BLaER1 (cell line): ENCODE measurements at regions not wholly inside any gene's neighbourhood (a gene's known extent, or its start where the extent isn't known, plus 50 kb on each side); places are given as distances from the start of the nearest gene placed in this dataset.

Source experiments
- H3K27ac ChIP-seq: shearing (Covaris generic); formaldehyde crosslinking; 2 replicates; pipeline ENCODE4 v1.8.1; 2022
- H3K27me3 ChIP-seq: shearing (Covaris generic); formaldehyde crosslinking; 2 replicates; pipeline ENCODE4 v1.8.1; 2022
- H3K36me3 ChIP-seq: shearing (Covaris generic); formaldehyde crosslinking; 2 replicates; pipeline ENCODE4 v1.8.1; 2022
- H3K4me1 ChIP-seq: shearing (Covaris generic); formaldehyde crosslinking; 2 replicates; pipeline ENCODE4 v1.8.1; 2022
- H3K4me2 ChIP-seq: shearing (Covaris generic); formaldehyde crosslinking; 2 replicates; pipeline ENCODE4 v1.8.1; 2022
- H3K4me3 ChIP-seq: shearing (Covaris generic); formaldehyde crosslinking; 2 replicates; pipeline ENCODE4 v1.8.1; 2022
- H3K9ac ChIP-seq: shearing (Covaris generic); formaldehyde crosslinking; 2 replicates; pipeline ENCODE4 v1.8.1; 2022
- H3K9me3 ChIP-seq: shearing (Covaris generic); formaldehyde crosslinking; 2 replicates; pipeline ENCODE4 v1.8.1; 2022
- H4K20me1 ChIP-seq: shearing (Covaris generic); formaldehyde crosslinking; 2 replicates; pipeline ENCODE4 v1.8.1; 2022
- Cebpa-rat ChIP-seq: shearing (Covaris generic); IDR thresholded peaks from 2 replicates; pipeline ENCODE4 v1.8.1; 2022

GRCh38 chr10:92747066-92747465 lies 57.3 kb downstream of the HHEX start:
- no peak overlapping the region for H3K4me2 ChIP-seq
- no peaks in the 10 kb centered on the region for H3K9me3 ChIP-seq
- H3K4me3 ChIP-seq, result no peak overlapping the region
- TF ChIP-seq Cebpa-rat, result no peak
- no peaks in the 10 kb centered on the region for H3K36me3 ChIP-seq
- no peaks in the 10 kb centered on the region for H4K20me1 ChIP-seq
- H3K27ac ChIP-seq, result no peak overlapping the region
- peaks cover 24% of the 10 kb centered on the region for H3K4me1 ChIP-seq
- no peak overlapping the region for H3K9ac ChIP-seq
- H3K27me3 ChIP-seq, result no peaks in the 10 kb centered on the region

DNA sequence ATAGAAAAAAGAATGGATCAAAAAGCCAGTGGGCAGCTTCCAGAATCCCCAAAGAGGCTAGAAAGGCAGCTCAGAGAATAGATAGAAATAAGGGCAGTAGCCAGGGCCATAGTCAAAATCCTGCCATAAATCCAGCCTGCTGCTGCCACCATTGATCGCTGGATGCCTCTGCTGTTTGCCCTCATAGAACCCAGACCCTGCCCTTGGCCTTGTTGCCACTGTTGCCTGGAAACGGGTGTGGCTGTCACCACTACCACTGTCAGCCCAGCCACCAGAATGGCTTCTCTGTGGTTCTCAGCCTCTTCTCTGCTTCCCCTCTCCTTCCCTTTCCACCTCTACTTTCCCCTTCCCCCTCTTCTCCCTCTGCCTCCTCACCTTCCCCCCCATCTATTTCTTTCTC lies 57.8 kb downstream of the HHEX start:
- Histone ChIP-seq H3K9ac (no peak overlapping the region), H3K4me2 (no peak overlapping the region), H3K4me3 (no peak overlapping the region), H4K20me1 (no peaks in the 10 kb centered on the region), H3K4me1 (peaks cover 19% of the 10 kb centered on the region), H3K27ac (no peak overlapping the region), H3K27me3 (no peaks in the 10 kb centered on the region), H3K9me3 (no peaks in the 10 kb centered on the region), H3K36me3 (no peaks in the 10 kb centered on the region)
- no peak for TF ChIP-seq Cebpa-rat

DNA sequence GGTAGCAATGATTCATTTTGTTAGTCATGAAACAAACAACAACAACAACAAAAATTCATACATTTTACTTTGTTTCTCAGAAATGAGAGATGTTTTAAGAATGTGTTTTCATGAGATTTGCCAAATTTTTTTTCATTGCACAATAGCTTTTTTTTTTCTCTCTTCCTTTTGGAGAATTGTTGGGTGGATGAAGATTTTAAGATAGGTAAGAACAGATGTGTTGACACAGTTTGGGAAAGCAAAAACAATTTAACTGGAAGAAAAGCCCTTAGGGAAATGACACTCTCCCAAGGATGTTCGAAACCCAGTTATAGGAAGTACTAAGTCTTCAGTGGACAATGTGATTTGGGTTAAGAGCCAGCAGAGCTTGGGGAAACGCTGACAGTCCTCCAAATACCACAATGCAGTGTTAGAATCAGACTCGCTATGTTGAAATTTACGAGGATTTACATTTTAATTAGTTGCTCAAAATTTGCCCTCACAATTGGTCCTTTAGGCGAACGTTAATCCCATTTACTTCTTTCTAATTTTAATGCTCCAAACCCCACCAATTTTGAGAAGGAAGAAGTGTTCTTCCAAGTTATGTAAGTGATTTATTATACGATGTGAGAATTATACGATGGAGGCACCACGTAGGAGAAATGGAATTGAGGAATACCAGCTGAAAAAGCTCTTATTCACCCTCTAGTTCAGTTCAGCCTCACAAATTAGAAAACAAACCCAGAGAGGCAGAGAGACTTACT lies 61.2 kb downstream of the HHEX start:
- TF ChIP-seq Cebpa-rat, result no peak
- no peak overlapping the region for H3K4me2 ChIP-seq

GRCh38 chr10:92751534-92751811 lies 61.7 kb downstream of the HHEX start:
- Histone ChIP-seq H3K9ac (no peak overlapping the region), H3K9me3 (no peaks in the 10 kb centered on the region), H3K4me1 (peaks cover 15% of the 10 kb centered on the region), H3K36me3 (no peaks in the 10 kb centered on the region), H3K4me2 (no peak overlapping the region), H4K20me1 (no peaks in the 10 kb centered on the region), H3K27ac (no peak overlapping the region), H3K27me3 (no peaks in the 10 kb centered on the region), H3K4me3 (no peak overlapping the region)
- TF ChIP-seq Cebpa-rat, result no peak

More for the DNA sequence above, 61.2 kb downstream of the HHEX start:
- Histone ChIP-seq H3K9ac (no peak overlapping the region), H3K4me3 (no peak overlapping the region), H3K4me1 (peaks cover 10% of the 10 kb centered on the region), H3K27ac (no peak overlapping the region), H3K9me3 (no peaks in the 10 kb centered on the region), H4K20me1 (no peaks in the 10 kb centered on the region), H3K27me3 (no peaks in the 10 kb centered on the region), H3K36me3 (no peaks in the 10 kb centered on the region)

DNA sequence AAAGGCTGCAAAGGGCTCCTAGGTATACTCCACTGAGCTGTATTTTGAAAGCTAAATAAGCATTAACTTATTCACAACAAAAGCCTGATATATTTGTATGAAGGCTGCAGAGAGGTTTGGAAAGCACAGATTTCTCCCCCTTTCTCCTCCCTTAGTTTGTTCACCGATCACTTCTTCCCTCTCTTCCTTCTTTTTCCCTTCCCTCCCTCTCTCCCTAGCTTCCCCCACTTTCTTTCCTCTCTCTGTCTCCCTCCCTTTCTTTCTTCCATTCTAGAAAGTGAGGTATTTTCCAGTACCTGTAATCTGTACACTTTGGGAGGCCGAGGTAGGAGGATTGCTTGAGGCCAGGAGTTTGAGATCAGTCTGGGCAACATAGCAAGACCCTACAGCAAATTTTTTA lies 62.1 kb downstream of the HHEX start:
- H4K20me1 ChIP-seq, result no peaks in the 10 kb centered on the region
- no peak for TF ChIP-seq Cebpa-rat
- H3K4me2 ChIP-seq, result no peak overlapping the region
- no peak overlapping the region for H3K9ac ChIP-seq
- peaks cover 19% of the 10 kb centered on the region for H3K4me1 ChIP-seq
- no peaks in the 10 kb centered on the region for H3K27me3 ChIP-seq
- no peaks in the 10 kb centered on the region for H3K36me3 ChIP-seq
- no peaks in the 10 kb centered on the region for H3K9me3 ChIP-seq
- no peak overlapping the region for H3K4me3 ChIP-seq
- H3K27ac ChIP-seq, result no peak overlapping the region

DNA sequence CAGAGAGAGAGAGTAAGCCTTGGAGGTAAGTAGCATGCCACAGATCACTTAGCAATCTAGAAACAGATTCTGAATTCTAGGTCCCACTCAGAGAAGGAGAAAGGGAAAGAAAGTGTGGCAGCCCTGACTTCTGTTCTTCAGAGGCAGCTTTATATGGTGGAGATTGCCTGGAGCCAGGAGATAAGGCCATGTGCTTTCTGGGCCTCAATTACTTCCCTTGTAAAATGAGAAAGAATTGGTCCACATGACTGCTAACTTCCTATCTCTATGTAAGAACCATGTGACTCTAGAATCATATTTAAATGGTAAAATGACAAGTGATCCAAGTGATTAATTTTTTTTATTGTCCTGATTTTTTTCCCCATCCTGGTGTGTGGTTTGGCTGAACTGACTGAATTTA lies 64.1 kb downstream of the HHEX start:
- no peaks in the 10 kb centered on the region for H3K27me3 ChIP-seq
- no peak for TF ChIP-seq Cebpa-rat
- H3K4me3 ChIP-seq, result no peak overlapping the region
- H3K27ac ChIP-seq, result no peak overlapping the region
- H3K9me3 ChIP-seq, result no peaks in the 10 kb centered on the region
- H3K9ac ChIP-seq, result no peak overlapping the region
- no peak overlapping the region for H3K4me2 ChIP-seq
- H3K4me1 ChIP-seq, result peaks cover 35% of the 10 kb centered on the region
- H3K36me3 ChIP-seq, result no peaks in the 10 kb centered on the region
- H4K20me1 ChIP-seq, result no peaks in the 10 kb centered on the region

GRCh38 chr10:92755725-92756124 lies 66.0 kb downstream of the HHEX start:
- Histone ChIP-seq H3K4me2 (peak overlapping the region; percentile 85), H3K9me3 (no peaks in the 10 kb centered on the region), H3K9ac (peak overlapping the region; percentile 66; the same call in 1 of the 2 replicates), H4K20me1 (no peaks in the 10 kb centered on the region), H3K36me3 (no peaks in the 10 kb centered on the region), H3K27me3 (no peaks in the 10 kb centered on the region), H3K4me3 (peak overlapping the region; percentile 26; the same call in 1 of the 2 replicates), H3K4me1 (peaks cover 43% of the 10 kb centered on the region), H3K27ac (peak overlapping the region; percentile 73)
- no peak for TF ChIP-seq Cebpa-rat

DNA sequence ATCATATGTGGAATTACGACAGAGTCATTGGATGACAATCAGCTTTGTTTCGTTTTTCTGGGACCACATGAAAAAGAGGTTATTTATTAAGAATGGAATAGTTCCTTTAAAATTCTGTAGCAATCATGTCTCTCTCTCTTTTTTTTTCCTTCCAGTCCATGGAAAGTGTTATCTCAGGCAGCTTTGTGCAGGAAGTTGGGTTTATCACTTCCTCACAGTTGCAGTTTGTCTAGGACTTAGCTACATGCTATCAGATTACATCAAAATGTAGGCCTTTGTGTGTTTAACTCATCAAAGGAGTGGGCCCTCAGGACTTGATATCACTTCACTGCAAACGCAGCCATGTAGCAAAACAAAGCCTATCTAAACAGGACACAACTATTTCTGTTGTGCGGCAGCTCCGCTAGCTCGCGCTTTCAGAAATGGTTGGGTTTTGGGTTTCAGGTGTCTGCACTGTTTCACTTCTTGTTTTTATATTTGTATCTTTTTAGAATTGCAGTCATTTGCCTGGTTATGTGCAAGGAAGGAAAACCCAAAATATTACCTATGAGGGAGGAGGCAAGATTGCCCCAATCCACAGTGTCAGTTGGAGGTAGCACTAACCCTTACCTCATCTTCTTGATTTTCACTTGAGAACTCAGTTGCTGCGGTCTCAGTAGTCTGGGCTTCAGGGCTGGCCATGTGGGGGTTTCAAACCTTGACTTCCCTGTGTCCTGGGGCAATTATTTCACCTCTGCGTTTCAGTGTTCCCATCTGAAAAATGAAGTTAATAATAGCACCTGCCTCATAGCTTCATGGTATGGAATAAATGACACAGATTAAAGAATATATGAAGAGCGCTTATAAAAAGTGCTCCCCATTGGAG lies 66.7 kb downstream of the HHEX start:
- Histone ChIP-seq H3K27me3 (no peaks in the 10 kb centered on the region), H4K20me1 (no peaks in the 10 kb centered on the region), H3K36me3 (no peaks in the 10 kb centered on the region), H3K4me3 (peak overlapping the region; percentile 26; the same call in 1 of the 2 replicates), H3K27ac (peak overlapping the region; percentile 73), H3K9ac (peak overlapping the region; percentile 66), H3K4me1 (peaks cover 45% of the 10 kb centered on the region), H3K9me3 (no peaks in the 10 kb centered on the region), H3K4me2 (peak overlapping the region; percentile 85)
- no peak for TF ChIP-seq Cebpa-rat

- Histone ChIP-seq H3K27me3 (no peaks in the 10 kb centered on the region), H3K4me1 (peaks cover 45% of the 10 kb centered on the region), H3K27ac (peak overlapping the region; percentile 73), H4K20me1 (no peaks in the 10 kb centered on the region), H3K9me3 (no peaks in the 10 kb centered on the region), H3K4me3 (peak overlapping the region; percentile 26; the same call in 1 of the 2 replicates), H3K4me2 (peak overlapping the region; percentile 85), H3K9ac (peak overlapping the region; percentile 66), H3K36me3 (no peaks in the 10 kb centered on the region)
- peak; percentile 78 for TF ChIP-seq Cebpa-rat
Measured at GRCh38 chr10:92757066-92757710, 67.4 kb downstream of the HHEX start.

DNA sequence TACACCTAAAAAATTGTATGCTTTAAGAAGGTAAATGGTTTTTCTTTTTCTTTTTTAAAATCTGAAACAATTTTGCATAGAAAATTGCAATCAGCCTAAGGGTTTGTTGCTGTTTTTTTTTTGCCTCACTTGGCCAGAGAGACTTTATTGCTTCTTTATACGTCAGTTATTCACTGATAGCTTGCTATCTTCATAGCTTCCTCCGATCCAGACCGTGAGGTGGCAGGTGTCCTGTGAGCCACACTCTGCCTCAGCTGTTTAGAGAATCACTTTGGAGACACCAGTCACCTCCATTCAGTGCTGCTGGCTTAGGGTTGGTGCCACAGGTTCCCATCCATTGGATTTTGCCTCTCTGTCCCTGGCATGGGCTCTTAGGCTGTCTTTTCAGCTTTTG lies 68.0 kb downstream of the HHEX start:
- Histone ChIP-seq H3K36me3 (no peaks in the 10 kb centered on the region), H4K20me1 (no peaks in the 10 kb centered on the region), H3K27me3 (no peaks in the 10 kb centered on the region), H3K27ac (peak overlapping the region; percentile 73), H3K4me2 (peak overlapping the region; percentile 85), H3K9ac (peak overlapping the region; percentile 66; the same call in 1 of the 2 replicates), H3K4me1 (peaks cover 45% of the 10 kb centered on the region), H3K9me3 (no peaks in the 10 kb centered on the region), H3K4me3 (no peak overlapping the region)
- TF ChIP-seq Cebpa-rat, result no peak
